HG03342 (cell line): ENCODE measurements at regions not wholly inside any gene's neighbourhood (a gene's known extent, or its start where the extent isn't known, plus 50 kb on each side); places are given as distances from the start of the nearest gene placed in this dataset.

Experiments
- ATAC-seq: cut with Tn5 transposase; IDR thresholded peaks from one replicate; pipeline ENCODE4 v1.9.1; 2021; ENCODE audit warnings: mild to moderate bottlenecking, moderate library complexity; ENCODE audit not compliant: unreplicated experiment

DNA sequence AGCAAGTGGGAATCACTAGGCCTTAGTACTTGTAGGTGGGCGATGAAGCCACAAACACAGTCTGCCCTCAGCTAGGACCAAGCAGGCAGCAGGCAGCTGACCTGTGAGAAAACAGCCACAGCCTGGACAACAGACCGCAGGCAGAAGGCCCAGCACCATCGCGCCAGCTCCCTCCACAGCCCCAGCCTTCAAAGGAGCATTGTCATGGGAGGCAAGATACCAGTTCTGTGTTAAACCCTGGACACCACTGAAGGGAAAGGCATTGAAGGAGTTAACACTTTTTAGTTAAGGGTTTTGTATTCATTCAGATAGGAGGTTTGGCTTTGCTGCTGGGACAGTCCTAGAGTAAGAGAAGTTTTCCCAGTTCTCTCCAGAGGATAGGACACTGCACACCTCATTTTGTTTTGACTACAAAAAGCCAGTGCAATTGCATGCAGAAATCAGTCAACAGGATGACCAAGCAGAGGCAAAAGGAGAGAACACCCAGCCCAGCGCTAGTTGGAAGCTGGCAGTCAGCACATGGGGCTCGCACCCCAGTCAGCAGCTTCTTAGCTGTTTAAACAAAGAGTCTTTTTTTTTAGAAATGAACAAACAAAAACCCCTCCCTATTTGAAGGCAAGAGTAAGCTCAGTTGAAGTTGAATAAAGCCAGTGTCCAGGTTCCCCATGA, 286.1 kb upstream of the TPM1 start:
- ATAC-seq, result no peak

DNA sequence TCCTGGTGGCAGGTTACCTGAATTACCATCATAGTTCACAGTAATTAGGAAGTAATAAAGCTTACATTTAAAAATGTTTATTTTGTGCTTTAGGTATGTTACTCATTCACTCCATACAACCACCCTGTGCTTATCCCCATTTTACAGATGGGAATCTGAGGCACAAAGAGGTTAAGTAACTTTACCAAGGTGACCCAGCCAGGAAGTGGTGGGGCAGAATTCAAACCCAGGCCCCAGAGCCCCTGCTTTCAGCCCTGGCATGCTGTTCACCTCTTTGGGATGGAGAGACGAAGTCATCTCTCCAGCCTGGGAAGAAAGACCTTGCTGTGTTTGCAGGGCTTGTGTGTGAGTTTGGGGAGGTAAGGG, 285.6 kb upstream of the TPM1 start:
- no peak for ATAC-seq

DNA sequence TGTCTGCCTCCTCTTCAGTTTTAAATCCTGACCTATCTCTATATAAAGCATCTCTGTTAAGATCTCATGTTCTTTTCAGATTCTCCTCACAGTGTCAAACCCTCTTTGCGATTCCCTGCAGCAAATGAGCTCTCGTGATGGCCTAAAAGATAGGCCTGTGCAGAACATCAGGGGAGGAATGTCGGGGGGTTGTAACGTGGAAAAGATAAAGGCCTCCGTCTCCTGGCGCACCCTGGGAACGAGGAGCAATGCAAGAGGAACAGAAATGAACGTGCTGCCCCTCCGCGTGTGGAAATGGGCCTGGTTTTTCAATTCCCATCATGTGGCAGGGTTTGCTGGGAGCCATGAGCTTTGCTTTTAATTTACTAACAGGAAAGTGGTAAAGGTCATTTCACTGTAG, 285.0 kb upstream of the TPM1 start:
- no peak for ATAC-seq

DNA sequence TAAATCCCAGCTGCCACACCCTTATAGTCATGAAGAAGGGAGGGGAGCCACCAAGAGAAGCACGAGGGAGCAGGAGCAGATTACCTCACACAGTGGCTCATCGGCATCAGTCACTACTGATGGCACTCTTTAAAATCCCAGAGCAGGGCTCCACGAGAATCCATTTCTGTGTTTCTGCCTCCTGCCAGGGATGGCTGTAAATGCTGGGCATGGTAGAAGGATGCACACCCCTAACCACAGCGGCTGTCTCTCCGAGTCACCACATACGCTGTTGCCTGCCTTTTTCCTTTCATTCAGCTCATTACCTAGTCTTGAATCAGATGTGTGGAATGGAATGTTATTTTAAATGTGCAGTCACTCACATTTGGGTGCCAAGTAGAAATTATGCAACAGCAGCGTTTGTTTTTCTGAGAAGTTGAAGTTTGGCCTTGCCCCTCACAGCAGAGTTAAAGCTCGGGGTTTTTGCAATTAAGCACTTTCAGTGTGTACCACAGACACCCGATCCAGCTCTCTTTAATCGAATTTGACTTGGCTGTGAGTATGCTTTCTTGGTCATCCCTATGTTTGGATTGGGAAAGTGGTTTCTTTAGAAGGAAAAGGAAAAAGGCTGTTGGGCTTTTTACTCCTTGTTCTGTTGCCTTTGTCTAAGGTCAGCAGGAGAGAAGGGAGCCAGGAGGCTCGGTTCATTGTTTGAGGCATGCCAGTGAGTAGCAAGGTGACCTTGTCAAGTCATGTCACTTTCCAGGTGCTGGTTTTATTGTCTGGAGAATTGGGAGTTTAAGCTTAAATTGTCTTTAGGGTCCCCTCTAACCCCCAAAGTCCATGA, 284.2 kb upstream of the TPM1 start:
- ATAC-seq, result no peak

- no peak for ATAC-seq
Measured at GRCh38 chr15:62758952-62759349, 283.6 kb upstream of the TPM1 start.

DNA sequence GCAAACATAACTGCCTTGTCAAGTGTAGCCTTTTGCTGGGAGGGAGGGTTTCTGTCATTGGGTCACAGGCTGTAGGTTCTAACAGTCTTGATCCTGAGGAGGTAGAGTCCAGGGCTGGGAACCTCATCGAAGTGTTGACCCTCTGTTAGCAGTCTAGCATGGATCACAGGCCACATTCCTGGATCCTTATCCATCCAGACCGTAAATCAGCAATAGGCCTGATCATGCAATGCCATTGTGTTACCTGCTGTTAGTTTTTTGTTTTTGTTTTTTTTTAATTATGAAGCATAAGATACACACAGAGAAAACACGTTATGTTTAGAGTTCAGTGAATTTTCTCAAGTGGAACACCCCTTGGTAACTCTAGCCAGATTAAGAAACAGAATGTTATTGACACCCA, 282.0 kb upstream of the TPM1 start:
- ATAC-seq, result no peak

GRCh38 chr15:62765916-62766315, 276.6 kb upstream of the TPM1 start:
- no peak for ATAC-seq

DNA sequence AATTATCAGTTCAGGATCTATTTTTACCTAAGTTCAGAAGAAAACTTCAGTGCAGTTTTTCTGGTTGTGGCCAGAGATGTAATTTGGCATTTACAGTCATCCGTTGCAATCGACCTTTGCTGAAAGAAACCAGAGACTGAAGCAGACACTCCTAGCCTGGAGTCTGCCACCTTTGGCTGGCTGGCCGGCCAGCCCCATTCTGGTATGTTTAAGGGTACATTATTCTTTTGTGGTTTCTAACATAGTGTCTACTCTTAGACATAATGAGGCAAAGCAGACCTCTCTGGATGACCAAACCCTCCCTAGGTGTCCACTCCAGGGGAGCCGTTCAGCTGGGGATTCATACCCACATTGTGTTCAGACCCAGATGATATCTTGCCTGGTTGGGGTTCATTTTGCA, 275.9 kb upstream of the TPM1 start:
- ATAC-seq, result no peak

GRCh38 chr15:62769604-62770003, 272.9 kb upstream of the TPM1 start:
- ATAC-seq, result no peak

DNA sequence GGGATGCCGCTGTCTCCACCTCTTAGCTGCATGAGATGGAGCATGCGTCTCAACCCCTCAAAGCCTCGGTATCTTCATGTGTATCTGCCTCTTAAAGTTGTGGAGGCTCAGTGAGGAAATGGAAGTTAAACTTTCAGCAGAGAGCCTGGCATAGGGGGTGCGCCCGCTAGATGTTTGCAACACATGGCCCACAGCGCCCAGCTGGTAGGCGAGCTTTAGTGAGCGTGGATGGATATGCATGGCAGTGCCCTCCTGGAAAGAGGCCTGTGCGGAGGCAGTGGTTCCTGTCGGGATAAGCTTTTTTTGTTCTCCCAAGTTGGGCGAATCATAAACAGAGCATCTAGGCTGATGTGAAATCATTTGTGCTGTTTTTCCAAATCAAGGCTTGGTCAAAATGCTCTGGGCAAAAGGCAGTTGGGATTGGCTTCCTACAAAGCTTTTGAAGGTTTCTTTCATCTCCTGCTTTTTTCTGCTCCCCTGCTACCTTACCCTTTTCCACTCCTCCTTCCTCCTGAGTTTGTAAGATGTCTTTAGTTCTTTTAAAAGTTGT, 272.4 kb upstream of the TPM1 start:
- no peak for ATAC-seq

DNA sequence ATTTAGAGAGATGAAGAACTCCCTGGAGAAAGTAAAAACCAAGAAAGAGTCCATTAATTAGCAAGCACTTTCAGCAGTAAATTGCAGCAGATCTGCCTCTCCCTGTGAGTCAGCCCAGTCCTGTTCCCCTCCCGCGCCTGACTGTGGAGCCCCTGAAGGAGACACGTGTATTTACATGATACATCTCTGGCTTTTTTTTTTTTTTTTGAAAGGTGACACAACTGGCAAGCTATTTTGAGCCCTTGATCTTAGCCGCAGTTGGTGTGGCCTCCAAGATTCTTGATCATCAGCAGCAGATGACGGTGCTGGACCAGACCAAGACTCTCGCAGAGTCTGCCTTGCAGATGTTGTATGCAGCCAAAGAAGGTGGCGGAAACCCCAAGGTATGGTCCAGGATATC, 271.8 kb upstream of the TPM1 start:
- ATAC-seq, result no peak

- ATAC-seq, result no peak
Measured at GRCh38 chr15:62771234-62771633, 271.3 kb upstream of the TPM1 start.

DNA sequence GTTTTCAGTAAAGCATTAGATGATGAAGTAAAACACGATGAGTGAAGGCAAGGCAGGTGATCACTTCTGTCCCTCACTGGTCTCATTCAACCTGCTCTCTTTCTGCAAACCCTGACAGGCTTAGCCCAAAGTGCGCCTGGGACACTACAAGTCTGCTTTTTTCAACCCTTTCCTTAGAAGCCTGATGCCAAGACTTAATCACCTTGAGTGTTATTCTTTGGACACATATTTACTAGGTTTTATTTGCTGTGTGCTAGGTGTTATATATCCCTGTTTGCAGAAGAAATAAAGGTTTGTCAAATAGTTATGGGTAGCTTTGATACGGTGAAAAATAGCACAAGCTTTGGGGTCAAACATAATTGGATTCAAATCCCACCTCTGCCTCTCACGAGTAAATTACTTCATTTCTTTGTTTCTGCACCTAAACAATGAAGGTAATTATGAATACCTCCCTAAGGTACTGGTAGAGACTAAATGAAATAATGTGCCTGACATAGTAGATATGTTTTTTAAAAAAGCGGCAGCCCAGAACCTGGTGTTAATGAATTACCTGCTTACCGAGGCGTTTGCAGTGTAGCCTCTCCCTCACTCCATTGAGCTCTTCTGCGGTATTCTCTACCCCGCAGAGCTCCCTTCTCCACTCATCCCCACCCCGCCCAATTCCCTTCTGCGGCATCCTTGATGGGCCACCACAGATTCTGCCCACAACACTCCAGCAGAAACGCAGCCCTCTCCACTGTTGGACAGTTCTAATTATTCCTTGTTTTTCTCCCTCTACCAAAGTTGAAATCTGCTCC, 269.0 kb upstream of the TPM1 start:
- no peak for ATAC-seq

GRCh38 chr15:62775932-62776331, 266.6 kb upstream of the TPM1 start:
- ATAC-seq, result no peak

DNA sequence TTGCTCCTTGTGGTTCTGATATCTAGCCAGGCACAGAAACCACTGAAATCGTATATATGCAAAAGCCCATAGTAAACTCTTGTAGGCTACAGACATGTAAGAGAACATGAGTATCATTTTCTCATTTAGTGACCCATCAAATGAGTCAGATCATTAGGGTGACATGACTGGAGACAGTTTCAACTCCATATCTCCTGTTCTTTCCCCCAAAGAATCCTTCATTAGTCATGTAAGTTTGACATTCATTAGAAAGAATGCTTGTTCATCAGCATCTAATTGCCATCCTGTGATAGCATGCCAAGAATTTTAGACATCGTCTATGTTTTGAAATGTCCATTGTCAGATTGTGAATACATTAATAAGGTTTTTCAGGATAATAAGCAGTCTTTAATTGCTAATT, 264.9 kb upstream of the TPM1 start:
- ATAC-seq, result no peak

DNA sequence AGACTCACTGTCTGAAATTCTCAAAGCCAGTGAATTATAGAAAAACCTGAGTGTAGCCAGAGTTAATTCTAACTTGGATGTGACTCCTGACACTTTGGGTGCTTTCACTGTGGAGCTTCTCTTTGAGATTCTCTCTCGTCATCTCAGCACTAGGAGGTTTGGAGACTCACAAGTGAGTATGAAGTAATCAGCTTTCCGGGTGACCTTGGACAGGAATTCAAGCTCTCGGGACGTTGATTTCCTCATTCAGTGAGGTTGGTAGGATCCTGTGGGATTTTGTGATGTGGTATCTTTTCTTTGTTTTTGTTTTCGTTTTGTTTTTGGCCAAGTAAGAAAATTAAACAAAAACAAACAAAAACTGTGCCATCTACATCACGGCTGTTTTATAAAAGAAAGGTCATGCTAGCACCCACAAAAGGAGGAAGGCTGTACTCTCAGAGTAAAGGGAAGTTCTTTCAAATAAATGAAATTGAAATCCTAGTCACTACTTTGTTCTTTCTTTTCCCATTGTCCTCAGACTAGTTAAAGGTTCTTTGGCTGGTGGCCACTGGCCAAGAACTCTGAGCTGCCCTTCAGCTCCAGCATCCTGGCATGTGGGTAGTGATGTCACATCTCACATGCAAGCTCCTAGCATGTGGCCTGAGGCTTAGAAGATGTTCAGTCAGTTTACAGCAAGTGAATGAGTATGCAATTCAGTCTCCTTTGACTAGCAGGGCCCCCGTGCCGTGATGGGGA, 263.3 kb upstream of the TPM1 start:
- ATAC-seq, result no peak

- ATAC-seq, result no peak
Measured at GRCh38 chr15:62779899-62780298, 262.6 kb upstream of the TPM1 start.

- ATAC-seq, result no peak
Measured at GRCh38 chr15:62781081-62781497, 261.5 kb upstream of the TPM1 start.

- ATAC-seq, result no peak
Measured at GRCh38 chr15:62782071-62782841, 260.3 kb upstream of the TPM1 start.

DNA sequence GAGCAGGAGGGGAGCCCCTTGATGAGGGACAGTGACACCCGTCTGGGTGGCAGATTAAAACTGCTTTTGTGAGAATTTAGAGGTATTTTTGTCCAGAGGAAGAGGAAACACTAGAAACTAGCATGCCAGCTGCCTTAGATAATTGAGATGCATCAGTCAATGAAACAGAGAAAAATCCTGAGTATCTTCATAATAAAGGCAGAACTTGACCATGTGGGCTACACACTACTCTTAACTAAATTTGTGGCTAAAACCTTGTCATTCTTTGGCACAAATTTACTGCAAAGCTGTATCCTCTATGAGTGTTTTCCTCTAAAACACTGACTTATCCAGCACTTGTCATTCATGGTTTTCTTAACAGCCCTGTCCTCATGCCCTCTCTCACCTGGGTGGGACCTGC, 259.7 kb upstream of the TPM1 start:
- ATAC-seq, result no peak
